Mesothelial cell of epicardium (in vitro differentiated cells): ENCODE measurements at regions not wholly inside any gene's neighbourhood (a gene's known extent, or its start where the extent isn't known, plus 50 kb on each side); places are given as distances from the start of the nearest gene placed in this dataset.

ENCODE experiments used
- DNase-seq, 2 experiments: peaks; one replicate each; pipeline ENCODE4 v3.0.0; 2021; ENCODE audit warnings: low spot score in 2 of 2; ENCODE audit not compliant: unreplicated experiment in 2 of 2
- H3K27ac Mint-ChIP-seq: 2 replicates; pipeline ENCODE4 v1.8.0; 2021; ENCODE audit warnings: mixed read lengths
- H3K27me3 Mint-ChIP-seq: 2 replicates; pipeline ENCODE4 v1.8.0; 2021; ENCODE audit warnings: low read depth, mixed read lengths
- H3K36me3 Mint-ChIP-seq: 2 replicates; pipeline ENCODE4 v1.8.0; 2021; ENCODE audit warnings: mixed read lengths
- H3K4me1 Mint-ChIP-seq: 2 replicates; pipeline ENCODE4 v1.8.0; 2021; ENCODE audit warnings: mixed read lengths
- H3K4me3 Mint-ChIP-seq: 2 replicates; pipeline ENCODE4 v1.8.0; 2021; ENCODE audit warnings: mild to moderate bottlenecking, moderate library complexity, mixed read lengths
- H3K9me3 Mint-ChIP-seq: 2 replicates; pipeline ENCODE4 v1.8.0; 2021; ENCODE audit warnings: mixed read lengths
- CTCF ChIP-seq: fragments of 200-600 bp; sonication (generic); IDR thresholded peaks from one replicate; pipeline ENCODE4 v1.5.0; 2021; ENCODE audit warnings: antibody characterized with exemption; ENCODE audit not compliant: unreplicated experiment

- no peak for DNase-seq
- Mint-ChIP-seq H3K4me1 (no peaks in the 10 kb centered on the region), H3K27me3 (peaks cover 5% of the 10 kb centered on the region), H3K4me3 (no peak overlapping the region), H3K9me3 (peaks cover 11% of the 10 kb centered on the region), H3K27ac (no peak overlapping the region), H3K36me3 (no peaks in the 10 kb centered on the region)
- TF ChIP-seq CTCF, result no peak
Measured at GRCh38 chr11:80107415-80107814, 666.6 kb upstream of the TENM4 start.

- TF ChIP-seq CTCF, result no peak
- H3K4me3 Mint-ChIP-seq, result no peak overlapping the region
- no peak for DNase-seq
- no peaks in the 10 kb centered on the region for H3K27me3 Mint-ChIP-seq
- H3K4me1 Mint-ChIP-seq, result no peaks in the 10 kb centered on the region
- H3K27ac Mint-ChIP-seq, result no peak overlapping the region
- no peaks in the 10 kb centered on the region for H3K9me3 Mint-ChIP-seq
- H3K36me3 Mint-ChIP-seq, result no peaks in the 10 kb centered on the region
Measured at GRCh38 chr11:80104191-80104590, 663.4 kb upstream of the TENM4 start.

- no peak overlapping the region for H3K4me3 Mint-ChIP-seq
- H3K9me3 Mint-ChIP-seq, result no peaks in the 10 kb centered on the region
- H3K36me3 Mint-ChIP-seq, result no peaks in the 10 kb centered on the region
- DNase-seq, result no peak
- no peak overlapping the region for H3K27ac Mint-ChIP-seq
- H3K27me3 Mint-ChIP-seq, result no peaks in the 10 kb centered on the region
- no peak for TF ChIP-seq CTCF
- no peaks in the 10 kb centered on the region for H3K4me1 Mint-ChIP-seq
Measured at GRCh38 chr11:80103142-80103859, 662.5 kb upstream of the TENM4 start.

- no peaks in the 10 kb centered on the region for H3K36me3 Mint-ChIP-seq
- no peak for DNase-seq
- H3K4me1 Mint-ChIP-seq, result no peaks in the 10 kb centered on the region
- no peak overlapping the region for H3K27ac Mint-ChIP-seq
- no peaks in the 10 kb centered on the region for H3K27me3 Mint-ChIP-seq
- H3K9me3 Mint-ChIP-seq, result no peaks in the 10 kb centered on the region
- no peak overlapping the region for H3K4me3 Mint-ChIP-seq
- no peak for TF ChIP-seq CTCF
Measured at GRCh38 chr11:80097146-80097545, 656.3 kb upstream of the TENM4 start.

- Mint-ChIP-seq H3K27me3 (no peaks in the 10 kb centered on the region), H3K9me3 (no peaks in the 10 kb centered on the region), H3K27ac (no peak overlapping the region), H3K4me3 (no peak overlapping the region), H3K4me1 (no peaks in the 10 kb centered on the region), H3K36me3 (no peaks in the 10 kb centered on the region)
- no peak for TF ChIP-seq CTCF
- no peak for DNase-seq
Measured at GRCh38 chr11:80096736-80097135, 655.9 kb upstream of the TENM4 start.
